ENCODE measurements at regions not wholly inside any gene's neighbourhood (a gene's known extent, or its start where the extent isn't known, plus 50 kb on each side); places are given as distances from the start of the nearest gene placed in this dataset.

DNA sequence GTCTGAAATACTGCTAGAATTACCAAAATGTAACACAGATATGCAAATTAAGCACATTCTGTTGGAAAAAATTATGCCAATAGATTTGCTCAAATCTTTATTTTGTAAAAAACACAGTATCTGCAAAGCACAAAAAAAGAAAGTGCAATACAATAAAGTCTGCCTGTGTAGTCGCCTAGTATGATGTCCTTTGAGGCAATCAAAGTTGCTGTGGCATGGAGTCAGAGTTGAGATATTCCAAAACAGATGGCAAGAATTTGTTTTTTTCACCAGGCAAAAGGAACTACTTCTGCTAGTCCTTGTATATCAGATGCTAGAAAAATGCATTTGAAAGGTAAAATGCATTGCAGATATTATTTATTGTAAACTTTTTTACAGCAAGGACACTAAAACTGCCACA, 531.3 kb upstream of the TMEFF2 start:
- no peak overlapping the region for H3K4me2 ChIP-seq (replicated peaks; ENCODE audit: low read depth, low read length, poor library complexity, severe bottlenecking)
- no peaks in the 10 kb centered on the region for H3K27me3 ChIP-seq (replicated peaks in 1 of 4; ENCODE audit: control extremely low read depth in 1 of 4, control insufficient read depth in 3 of 4, insufficient read depth in 4 of 4, low read length in 3 of 4)
- H3K9me3 ChIP-seq (ENCODE audit: control extremely low read depth in 1 of 3, control insufficient read depth in 2 of 3, insufficient read depth in 1 of 3, low read length in 2 of 3) = no peaks in the 10 kb centered on the region
- no peaks in the 10 kb centered on the region for H4K20me1 ChIP-seq (ENCODE audit: control insufficient read depth, insufficient read depth, low read length, poor library complexity, severe bottlenecking)
- H3K27ac ChIP-seq (ENCODE audit: low read length in 2 of 2) = no peak overlapping the region
- no peak overlapping the region for H3K9ac ChIP-seq (ENCODE audit: low read length)
- no peak overlapping the region for H3K4me3 ChIP-seq (ENCODE audit: control extremely low read depth in 1 of 5, extremely low read depth in 1 of 5, insufficient read depth in 1 of 5, low read depth in 2 of 5, low read length in 4 of 5)
- no peaks in the 10 kb centered on the region for H3K4me1 Mint-ChIP-seq
- no peak for TF ChIP-seq EZH2 (IDR thresholded peaks at IDR 0.05; ENCODE audit: borderline replicate concordance, insufficient read depth, low read depth, low read length, poor library complexity, severe bottlenecking)
- TF ChIP-seq, protein P1, sequence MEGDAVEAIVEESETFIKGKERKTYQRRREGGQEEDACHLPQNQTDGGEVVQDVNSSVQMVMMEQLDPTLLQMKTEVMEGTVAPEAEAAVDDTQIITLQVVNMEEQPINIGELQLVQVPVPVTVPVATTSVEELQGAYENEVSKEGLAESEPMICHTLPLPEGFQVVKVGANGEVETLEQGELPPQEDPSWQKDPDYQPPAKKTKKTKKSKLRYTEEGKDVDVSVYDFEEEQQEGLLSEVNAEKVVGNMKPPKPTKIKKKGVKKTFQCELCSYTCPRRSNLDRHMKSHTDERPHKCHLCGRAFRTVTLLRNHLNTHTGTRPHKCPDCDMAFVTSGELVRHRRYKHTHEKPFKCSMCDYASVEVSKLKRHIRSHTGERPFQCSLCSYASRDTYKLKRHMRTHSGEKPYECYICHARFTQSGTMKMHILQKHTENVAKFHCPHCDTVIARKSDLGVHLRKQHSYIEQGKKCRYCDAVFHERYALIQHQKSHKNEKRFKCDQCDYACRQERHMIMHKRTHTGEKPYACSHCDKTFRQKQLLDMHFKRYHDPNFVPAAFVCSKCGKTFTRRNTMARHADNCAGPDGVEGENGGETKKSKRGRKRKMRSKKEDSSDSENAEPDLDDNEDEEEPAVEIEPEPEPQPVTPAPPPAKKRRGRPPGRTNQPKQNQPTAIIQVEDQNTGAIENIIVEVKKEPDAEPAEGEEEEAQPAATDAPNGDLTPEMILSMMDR (IDR thresholded peaks at IDR 0.05) = no peak
- 86% methylated on average over 1 of the region's 1 CpG for WGBS (ENCODE audit: insufficient coverage)
- intact Hi-C loops (cut with micrococcal nuclease) = no loop called here
- no peak overlapping the region for H2AFZ ChIP-seq (ENCODE audit: insufficient read depth, low read depth, low read length, poor library complexity, severe bottlenecking)
- H3K4me3 Mint-ChIP-seq = no peak overlapping the region
- no peaks in the 10 kb centered on the region for H3K9me3 Mint-ChIP-seq (ENCODE audit: insufficient read depth)
- POLR2A ChIA-PET = no interaction called here
- no peaks in the 10 kb centered on the region for H3K79me2 ChIP-seq (ENCODE audit: control insufficient read depth, insufficient read depth, low read length)
- DNase-seq = no peak
- CTCF ChIA-PET = no interaction called here
- no peaks in the 10 kb centered on the region for H3K27me3 Mint-ChIP-seq
- no peaks in the 10 kb centered on the region for H3K36me3 ChIP-seq (replicated peaks in 1 of 2; ENCODE audit: control extremely low read depth in 1 of 2, control insufficient read depth in 1 of 2, extremely low read depth in 1 of 2, insufficient read depth in 2 of 2, low read length in 1 of 2)
- no peaks in the 10 kb centered on the region for H3K4me1 ChIP-seq (ENCODE audit: control insufficient read depth in 2 of 2, insufficient read depth in 2 of 2, low read length in 2 of 2)
- ATAC-seq (ENCODE audit: low read depth) = no peak
- no peak overlapping the region for H3K27ac Mint-ChIP-seq

DNA sequence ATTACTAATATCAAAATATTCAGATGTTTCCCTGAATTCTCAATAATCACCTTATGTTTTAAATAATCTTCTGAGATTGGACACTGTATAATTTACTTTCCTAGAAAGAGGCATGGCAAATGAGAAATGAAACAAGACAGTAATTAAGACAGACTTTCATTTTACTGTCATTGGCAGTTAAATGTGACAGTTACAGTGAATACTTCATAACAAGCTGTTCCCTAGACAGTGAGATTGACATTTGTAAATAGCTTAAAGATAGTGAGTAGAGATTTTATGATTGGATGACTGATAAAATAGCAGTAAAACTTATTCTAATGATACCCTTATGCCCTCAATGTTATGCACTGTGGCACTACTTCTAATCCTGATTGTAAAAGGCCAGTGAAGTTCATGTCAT, 524.9 kb upstream of the TMEFF2 start:
- Mint-ChIP-seq H3K4me1 (no peaks in the 10 kb centered on the region), H3K4me3 (no peak overlapping the region), H3K27me3 (no peaks in the 10 kb centered on the region), H3K27ac (no peak overlapping the region), H3K9me3 (ENCODE audit: insufficient read depth) (no peaks in the 10 kb centered on the region)
- POLR2A ChIA-PET = no interaction called here
- ATAC-seq (ENCODE audit: low read depth) (no peak), DNase-seq (no peak)
- H3K27me3 ChIP-seq (replicated peaks in 1 of 4; ENCODE audit: control extremely low read depth in 1 of 4, control insufficient read depth in 3 of 4, insufficient read depth in 4 of 4, low read length in 3 of 4) = no peaks in the 10 kb centered on the region
- intact Hi-C loops (cut with micrococcal nuclease) = no loop called here
- no peak overlapping the region for H3K4me2 ChIP-seq (replicated peaks; ENCODE audit: low read depth, low read length, poor library complexity, severe bottlenecking)
- no peak overlapping the region for H3K27ac ChIP-seq (ENCODE audit: low read length in 2 of 2)
- no peak overlapping the region for H3K9ac ChIP-seq (ENCODE audit: low read length)
- no peaks in the 10 kb centered on the region for H3K79me2 ChIP-seq (ENCODE audit: control insufficient read depth, insufficient read depth, low read length)
- H4K20me1 ChIP-seq (ENCODE audit: control insufficient read depth, insufficient read depth, low read length, poor library complexity, severe bottlenecking) = no peaks in the 10 kb centered on the region
- CTCF ChIA-PET = no interaction called here
- H3K4me3 ChIP-seq (ENCODE audit: control extremely low read depth in 1 of 5, extremely low read depth in 1 of 5, insufficient read depth in 1 of 5, low read depth in 2 of 5, low read length in 4 of 5) = no peak overlapping the region
- H3K9me3 ChIP-seq (ENCODE audit: control extremely low read depth in 1 of 3, control insufficient read depth in 2 of 3, insufficient read depth in 1 of 3, low read length in 2 of 3) = no peaks in the 10 kb centered on the region
- no peaks in the 10 kb centered on the region for H3K36me3 ChIP-seq (replicated peaks in 1 of 2; ENCODE audit: control extremely low read depth in 1 of 2, control insufficient read depth in 1 of 2, extremely low read depth in 1 of 2, insufficient read depth in 2 of 2, low read length in 1 of 2)
- H3K4me1 ChIP-seq (ENCODE audit: control insufficient read depth in 2 of 2, insufficient read depth in 2 of 2, low read length in 2 of 2) = no peaks in the 10 kb centered on the region
- TF ChIP-seq EZH2 (IDR thresholded peaks at IDR 0.05; ENCODE audit: borderline replicate concordance, insufficient read depth, low read depth, low read length, poor library complexity, severe bottlenecking) = no peak
- TF ChIP-seq, protein P1 (IDR thresholded peaks at IDR 0.05) = no peak
- H2AFZ ChIP-seq (ENCODE audit: insufficient read depth, low read depth, low read length, poor library complexity, severe bottlenecking) = no peak overlapping the region

All from B cell (primary cell).